ENCODE measurements at regions not wholly inside any gene's neighbourhood (a gene's known extent, or its start where the extent isn't known, plus 50 kb on each side); places are given as distances from the start of the nearest gene placed in this dataset.

- no peak for DNase-seq
- Mint-ChIP-seq H3K4me3 (no peak overlapping the region), H3K4me1 (no peaks in the 10 kb centered on the region), H3K27me3 (ENCODE audit: low read depth in 2 of 2) (peaks cover 13 to 16% of the 10 kb centered on the region in 2 donors), H3K27ac (no peak overlapping the region), H3K9me3 (no peaks in the 10 kb centered on the region), H3K36me3 (no peaks in the 10 kb centered on the region)
- Histone ChIP-seq H3K36me3 (ENCODE audit: control insufficient read depth, insufficient read depth, low read length) (no peaks in the 10 kb centered on the region), H3K9me3 (ENCODE audit: control insufficient read depth, insufficient read depth, low read length) (no peaks in the 10 kb centered on the region), H3K4me3 (ENCODE audit: low read length) (no peak overlapping the region), H3K27me3 (ENCODE audit: control insufficient read depth, insufficient read depth, low read length) (no peaks in the 10 kb centered on the region), H3K4me1 (ENCODE audit: control insufficient read depth, insufficient read depth, low read length) (no peaks in the 10 kb centered on the region), H3K27ac (ENCODE audit: low read length) (no peak overlapping the region)
- intact Hi-C loops (cut with micrococcal nuclease) = no loop called here
- TF ChIP-seq, protein P1, sequence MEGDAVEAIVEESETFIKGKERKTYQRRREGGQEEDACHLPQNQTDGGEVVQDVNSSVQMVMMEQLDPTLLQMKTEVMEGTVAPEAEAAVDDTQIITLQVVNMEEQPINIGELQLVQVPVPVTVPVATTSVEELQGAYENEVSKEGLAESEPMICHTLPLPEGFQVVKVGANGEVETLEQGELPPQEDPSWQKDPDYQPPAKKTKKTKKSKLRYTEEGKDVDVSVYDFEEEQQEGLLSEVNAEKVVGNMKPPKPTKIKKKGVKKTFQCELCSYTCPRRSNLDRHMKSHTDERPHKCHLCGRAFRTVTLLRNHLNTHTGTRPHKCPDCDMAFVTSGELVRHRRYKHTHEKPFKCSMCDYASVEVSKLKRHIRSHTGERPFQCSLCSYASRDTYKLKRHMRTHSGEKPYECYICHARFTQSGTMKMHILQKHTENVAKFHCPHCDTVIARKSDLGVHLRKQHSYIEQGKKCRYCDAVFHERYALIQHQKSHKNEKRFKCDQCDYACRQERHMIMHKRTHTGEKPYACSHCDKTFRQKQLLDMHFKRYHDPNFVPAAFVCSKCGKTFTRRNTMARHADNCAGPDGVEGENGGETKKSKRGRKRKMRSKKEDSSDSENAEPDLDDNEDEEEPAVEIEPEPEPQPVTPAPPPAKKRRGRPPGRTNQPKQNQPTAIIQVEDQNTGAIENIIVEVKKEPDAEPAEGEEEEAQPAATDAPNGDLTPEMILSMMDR (IDR thresholded peaks at IDR 0.05) = no peak
- ATAC-seq = no peak
- WGBS (ENCODE audit: insufficient coverage) = no CpG with 5 or more reads among the region's 2 CpGs
These were observed 152.9 kb downstream of the BARHL2 start for GRCh38 chr1:90564164-90564563.

- no peak overlapping the region for H3K27ac Mint-ChIP-seq
- no peak for ATAC-seq
These were observed 154.2 kb downstream of the BARHL2 start for GRCh38 chr1:90562892-90563291.

DNA sequence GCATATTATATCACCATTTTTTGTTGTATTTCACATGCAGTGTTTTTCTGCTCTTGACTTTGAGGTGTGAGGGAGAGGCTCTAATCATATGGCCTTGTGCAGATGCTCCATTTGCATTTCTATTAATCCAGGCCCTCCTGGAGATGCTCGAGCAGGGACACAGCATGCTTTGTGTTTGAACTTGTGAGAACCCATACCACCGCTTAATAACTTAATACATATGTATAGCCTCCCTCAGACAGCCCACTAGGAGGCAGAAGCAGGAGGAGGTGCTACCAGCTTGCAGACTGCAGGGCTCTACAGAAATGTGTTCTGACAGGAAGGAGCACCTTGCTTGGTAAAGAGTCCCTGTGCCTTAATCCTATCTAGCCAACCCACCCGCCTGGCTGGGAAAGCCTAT, 155.2 kb downstream of the BARHL2 start:
- peaks cover 20 to 22% of the 10 kb centered on the region in 2 donors for H3K27me3 Mint-ChIP-seq (ENCODE audit: low read depth in 2 of 2)
- ATAC-seq (no peak), DNase-seq (no peak)
- Histone ChIP-seq H3K36me3 (ENCODE audit: control insufficient read depth, insufficient read depth, low read length) (no peaks in the 10 kb centered on the region), H3K27me3 (ENCODE audit: control insufficient read depth, insufficient read depth, low read length) (no peaks in the 10 kb centered on the region), H3K27ac (ENCODE audit: low read length) (no peak overlapping the region), H3K4me1 (ENCODE audit: control insufficient read depth, insufficient read depth, low read length) (no peaks in the 10 kb centered on the region), H3K4me3 (ENCODE audit: low read length) (no peak overlapping the region), H3K9me3 (ENCODE audit: control insufficient read depth, insufficient read depth, low read length) (no peaks in the 10 kb centered on the region)
- intact Hi-C loops (cut with micrococcal nuclease) = no loop called here
- H3K4me1 Mint-ChIP-seq = no peaks in the 10 kb centered on the region
- no peaks in the 10 kb centered on the region for H3K9me3 Mint-ChIP-seq
- H3K36me3 Mint-ChIP-seq = no peaks in the 10 kb centered on the region
- no peak overlapping the region for H3K27ac Mint-ChIP-seq
- TF ChIP-seq, protein P1 (IDR thresholded peaks at IDR 0.05) = no peak
- WGBS (ENCODE audit: insufficient coverage) = 88% methylated on average over 2 of the region's 3 CpGs
- no peak overlapping the region for H3K4me3 Mint-ChIP-seq

More at GRCh38 chr1:90562892-90563291, 154.2 kb downstream of the BARHL2 start:
- DNase-seq = no peak
- H3K27me3 ChIP-seq (ENCODE audit: control insufficient read depth, insufficient read depth, low read length) = no peaks in the 10 kb centered on the region
- H3K9me3 Mint-ChIP-seq = no peaks in the 10 kb centered on the region
- no peak overlapping the region for H3K4me3 Mint-ChIP-seq
- H3K36me3 ChIP-seq (ENCODE audit: control insufficient read depth, insufficient read depth, low read length) = no peaks in the 10 kb centered on the region
- no peaks in the 10 kb centered on the region for H3K36me3 Mint-ChIP-seq
- H3K4me1 ChIP-seq (ENCODE audit: control insufficient read depth, insufficient read depth, low read length) = no peaks in the 10 kb centered on the region
- no peak overlapping the region for H3K4me3 ChIP-seq (ENCODE audit: low read length)
- no peaks in the 10 kb centered on the region for H3K4me1 Mint-ChIP-seq
- TF ChIP-seq, protein P1 (IDR thresholded peaks at IDR 0.05) = no peak
- no peaks in the 10 kb centered on the region for H3K9me3 ChIP-seq (ENCODE audit: control insufficient read depth, insufficient read depth, low read length)
- 100% methylated on average over 1 of the region's 2 CpGs for WGBS (ENCODE audit: insufficient coverage)
- H3K27ac ChIP-seq (ENCODE audit: low read length) = no peak overlapping the region
- peaks cover 16 to 17% of the 10 kb centered on the region in 2 donors for H3K27me3 Mint-ChIP-seq (ENCODE audit: low read depth in 2 of 2)
- intact Hi-C loops (cut with micrococcal nuclease) = no loop called here

GRCh38 chr1:90561103-90561783, 155.9 kb downstream of the BARHL2 start:
- no peak overlapping the region for H3K4me3 Mint-ChIP-seq
- H3K9me3 Mint-ChIP-seq = no peaks in the 10 kb centered on the region
- H3K27ac ChIP-seq (ENCODE audit: low read length) = no peak overlapping the region
- H3K9me3 ChIP-seq (ENCODE audit: control insufficient read depth, insufficient read depth, low read length) = no peaks in the 10 kb centered on the region
- peaks cover 20 to 22% of the 10 kb centered on the region in 2 donors for H3K27me3 Mint-ChIP-seq (ENCODE audit: low read depth in 2 of 2)
- no peak overlapping the region for H3K27ac Mint-ChIP-seq
- WGBS (ENCODE audit: insufficient coverage) = 88% methylated on average over 7 of the region's 7 CpGs
- H3K36me3 Mint-ChIP-seq = no peaks in the 10 kb centered on the region
- H3K4me1 Mint-ChIP-seq = no peaks in the 10 kb centered on the region
- TF ChIP-seq, protein P1 (IDR thresholded peaks at IDR 0.05) = no peak
- no peaks in the 10 kb centered on the region for H3K27me3 ChIP-seq (ENCODE audit: control insufficient read depth, insufficient read depth, low read length)
- intact Hi-C loops (cut with micrococcal nuclease) = no loop called here
- DNase-seq (no peak), ATAC-seq (no peak)
- H3K36me3 ChIP-seq (ENCODE audit: control insufficient read depth, insufficient read depth, low read length) = no peaks in the 10 kb centered on the region
- no peak overlapping the region for H3K4me3 ChIP-seq (ENCODE audit: low read length)
- no peaks in the 10 kb centered on the region for H3K4me1 ChIP-seq (ENCODE audit: control insufficient read depth, insufficient read depth, low read length)

Measured in natural killer cell (primary cell).